ENCODE measurements at regions not wholly inside any gene's neighbourhood (a gene's known extent, or its start where the extent isn't known, plus 50 kb on each side); places are given as distances from the start of the nearest gene placed in this dataset.

DNA sequence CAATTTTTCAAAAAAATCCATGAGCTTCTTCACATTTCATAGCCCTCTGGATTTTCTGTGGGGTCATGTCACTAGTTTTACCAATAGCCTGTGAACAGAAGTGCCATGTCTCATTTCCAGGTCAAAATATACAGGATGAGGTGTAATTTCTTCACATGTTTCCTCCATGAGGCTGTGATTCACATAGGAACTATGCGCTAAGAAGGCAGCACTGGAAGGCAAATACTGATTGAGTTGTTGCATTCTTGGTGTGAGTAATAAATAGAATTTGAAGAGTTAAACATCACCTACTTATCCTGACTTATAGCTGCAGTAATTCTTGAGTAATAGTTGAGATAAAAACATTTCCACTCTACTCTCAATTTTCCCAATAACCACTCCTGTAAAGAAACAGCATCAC, 442.3 kb downstream of the HAO1 start (continued):
- TF ChIP-seq CEBPZ (IDR thresholded peaks at IDR 0.05; ENCODE audit: low read length) (no peak), EP300 (IDR thresholded peaks at IDR 0.05; ENCODE audit: low read depth in 2 of 2, low read length in 2 of 2) (no peak), EP300 (CRISPR knock-in tag; IDR thresholded peaks at IDR 0.05; ENCODE audit: borderline replicate concordance) (no peak)

DNA sequence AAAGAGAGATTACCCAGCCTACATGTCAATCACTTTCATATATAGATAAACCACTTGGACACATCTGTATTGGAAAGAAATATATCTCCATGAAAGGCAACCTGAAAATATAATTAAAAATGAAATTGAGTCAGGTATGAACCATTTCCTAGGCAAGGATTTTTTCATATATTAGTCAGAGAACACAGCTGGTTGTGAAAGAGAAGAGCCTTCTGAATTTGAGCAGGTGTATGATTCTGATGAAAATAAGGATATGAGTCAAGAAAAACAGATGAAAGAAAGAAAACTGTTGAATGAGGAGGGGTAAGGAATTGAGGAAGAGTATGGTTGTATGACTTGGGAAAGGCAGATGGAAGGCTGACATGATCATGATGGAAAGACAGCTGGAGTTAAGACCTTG, 441.1 kb downstream of the HAO1 start:
- no peak overlapping the region for H3K4me2 ChIP-seq (ENCODE audit: low read depth, low read length)
- no peak overlapping the region for H3K27ac ChIP-seq (ENCODE audit: extremely low read length, insufficient read depth, low read length)
- H3K4me3 ChIP-seq (replicated peaks in 1 of 3; ENCODE audit: insufficient read depth in 1 of 3, low read depth in 2 of 3, low read length in 3 of 3): no peak overlapping the region
- ChIA-PET POLR2A (no interaction called here), CTCF (ENCODE audit: low intra/inter-chr PET ratio, low total read pairs) (no interaction called here)
- H4K20me1 ChIP-seq (ENCODE audit: insufficient read depth, low read length): no peaks in the 10 kb centered on the region
- ATAC-seq: no peak
- H3K9me3 ChIP-seq (ENCODE audit: low read length): 0 out of 2 replicates have a peak, but pooled peaks cover 1% of the 10 kb centered on the region
- H3K9ac ChIP-seq (ENCODE audit: insufficient read depth, low read depth, low read length): no peak overlapping the region
- no peaks in the 10 kb centered on the region for H3K27me3 ChIP-seq (ENCODE audit: control insufficient read depth in 1 of 2, insufficient read depth in 2 of 2, low read length in 2 of 2)
- intact Hi-C loops (cut with micrococcal nuclease; ENCODE audit: unreplicated experiment): no loop called here
- H2AFZ ChIP-seq (ENCODE audit: low read length): no peak overlapping the region
- no peaks in the 10 kb centered on the region for H3K79me2 ChIP-seq (ENCODE audit: insufficient read depth, low read length)
- no peak for FAIRE-seq
- no TSS peak for BruUV-seq (replicated peaks)
- in situ Hi-C loops (cut with HindIII; ENCODE audit: extremely low pct_ligation_motif_present, low pct_unique_long_range_greater_than_20kb): no loop called here
- no peaks in the 10 kb centered on the region for H3K4me1 ChIP-seq (ENCODE audit: insufficient read depth, low read length)
- no peaks in the 10 kb centered on the region for H3K36me3 ChIP-seq (replicated peaks in 1 of 2; ENCODE audit: control insufficient read depth in 1 of 2, insufficient read depth in 2 of 2, low read length in 2 of 2)
- DNase-seq (ENCODE audit: low spot score): no peak
- no peak for TF ChIP-seq ESRRA (CRISPR knock-in tag; IDR thresholded peaks at IDR 0.05; ENCODE audit: low read depth)
- no peak for TF ChIP-seq CHD2 (IDR thresholded peaks at IDR 0.05; ENCODE audit: low read depth, low read length)
- TF ChIP-seq GPN1 (CRISPR knock-in tag; IDR thresholded peaks at IDR 0.05; ENCODE audit: borderline replicate concordance): no peak
- no peak for TF ChIP-seq ZNF75D (CRISPR knock-in tag; IDR thresholded peaks at IDR 0.05; ENCODE audit: borderline replicate concordance)
- no peak for TF ChIP-seq USF2 (IDR thresholded peaks at IDR 0.05; ENCODE audit: low read depth, low read length)
- no peak for TF ChIP-seq USF2 (CRISPR knock-in tag; IDR thresholded peaks at IDR 0.05; ENCODE audit: borderline replicate concordance)
- no peak for TF ChIP-seq NRL (CRISPR knock-in tag; IDR thresholded peaks at IDR 0.05; ENCODE audit: borderline replicate concordance)
- TF ChIP-seq ZNF143 (CRISPR knock-in tag; IDR thresholded peaks at IDR 0.05): no peak
- no peak for TF ChIP-seq ZNF558 (CRISPR knock-in tag; IDR thresholded peaks at IDR 0.05; ENCODE audit: borderline replicate concordance)
- TF ChIP-seq HNF1B (CRISPR knock-in tag; IDR thresholded peaks at IDR 0.05): no peak
